GM12874 (cell line): ENCODE measurements at regions not wholly inside any gene's neighbourhood (a gene's known extent, or its start where the extent isn't known, plus 50 kb on each side); places are given as distances from the start of the nearest gene placed in this dataset.

Experiments used
- TF ChIP-seq, protein P1 (sequence below): IDR thresholded peaks from 2 replicates; pipeline ENCODE4 v1.5.1; 2011; ENCODE audit warnings: low read depth, mild to moderate bottlenecking, control low read depth, low read length, moderate library complexity; ENCODE audit not compliant: insufficient read depth

- TF ChIP-seq, protein P1, sequence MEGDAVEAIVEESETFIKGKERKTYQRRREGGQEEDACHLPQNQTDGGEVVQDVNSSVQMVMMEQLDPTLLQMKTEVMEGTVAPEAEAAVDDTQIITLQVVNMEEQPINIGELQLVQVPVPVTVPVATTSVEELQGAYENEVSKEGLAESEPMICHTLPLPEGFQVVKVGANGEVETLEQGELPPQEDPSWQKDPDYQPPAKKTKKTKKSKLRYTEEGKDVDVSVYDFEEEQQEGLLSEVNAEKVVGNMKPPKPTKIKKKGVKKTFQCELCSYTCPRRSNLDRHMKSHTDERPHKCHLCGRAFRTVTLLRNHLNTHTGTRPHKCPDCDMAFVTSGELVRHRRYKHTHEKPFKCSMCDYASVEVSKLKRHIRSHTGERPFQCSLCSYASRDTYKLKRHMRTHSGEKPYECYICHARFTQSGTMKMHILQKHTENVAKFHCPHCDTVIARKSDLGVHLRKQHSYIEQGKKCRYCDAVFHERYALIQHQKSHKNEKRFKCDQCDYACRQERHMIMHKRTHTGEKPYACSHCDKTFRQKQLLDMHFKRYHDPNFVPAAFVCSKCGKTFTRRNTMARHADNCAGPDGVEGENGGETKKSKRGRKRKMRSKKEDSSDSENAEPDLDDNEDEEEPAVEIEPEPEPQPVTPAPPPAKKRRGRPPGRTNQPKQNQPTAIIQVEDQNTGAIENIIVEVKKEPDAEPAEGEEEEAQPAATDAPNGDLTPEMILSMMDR = no peak
Observed at GRCh38 chr5:44747396-44747795, 61.4 kb upstream of the MRPS30 start.

GRCh38 chr5:44740660-44741059, 68.1 kb upstream of the MRPS30 start:
- TF ChIP-seq, protein P1 = no peak

- TF ChIP-seq, protein P1 = no peak
Observed at GRCh38 chr5:44729536-44729935, 79.2 kb upstream of the MRPS30 start.

GRCh38 chr5:44727100-44727499, 81.6 kb upstream of the MRPS30 start:
- TF ChIP-seq, protein P1 = no peak

- TF ChIP-seq, protein P1 = no peak
Observed at GRCh38 chr5:44719856-44720255, 88.9 kb upstream of the MRPS30 start.

DNA sequence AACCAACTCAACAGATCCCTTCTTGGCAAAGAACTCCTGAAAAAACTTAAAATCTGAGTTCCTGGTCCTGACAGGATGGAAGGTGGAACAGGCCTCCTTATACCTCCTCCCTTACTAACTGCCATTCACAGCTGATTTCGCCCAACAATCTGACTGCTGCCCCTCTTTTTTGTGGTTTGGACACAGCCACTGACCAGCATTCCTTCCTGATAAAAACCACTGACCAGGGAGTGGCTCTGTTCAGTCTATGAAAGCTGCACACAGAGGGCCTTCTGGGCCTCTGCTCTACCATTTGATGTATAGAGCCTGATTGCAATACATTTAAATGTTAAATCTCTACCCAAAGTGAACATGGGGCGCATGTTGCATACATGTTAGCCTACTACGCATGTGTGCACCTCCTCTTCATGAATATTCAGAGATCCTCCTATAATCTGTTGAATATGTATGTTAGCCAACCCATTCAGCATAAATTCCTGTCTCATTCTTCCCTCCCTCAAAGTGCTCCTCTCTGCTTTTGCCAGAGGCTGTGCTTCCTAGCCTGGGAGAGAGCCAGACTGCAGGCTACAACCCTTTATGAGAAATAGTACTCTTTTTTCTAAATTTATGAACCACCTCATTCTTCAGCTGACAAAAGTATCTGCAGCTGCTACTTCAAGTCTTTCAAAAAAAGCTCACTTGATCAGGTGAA, 93.7 kb upstream of the MRPS30 start:
- TF ChIP-seq, protein P1 = no peak

GRCh38 chr5:44713446-44713845, 95.3 kb upstream of the MRPS30 start:
- TF ChIP-seq, protein P1 = no peak

DNA sequence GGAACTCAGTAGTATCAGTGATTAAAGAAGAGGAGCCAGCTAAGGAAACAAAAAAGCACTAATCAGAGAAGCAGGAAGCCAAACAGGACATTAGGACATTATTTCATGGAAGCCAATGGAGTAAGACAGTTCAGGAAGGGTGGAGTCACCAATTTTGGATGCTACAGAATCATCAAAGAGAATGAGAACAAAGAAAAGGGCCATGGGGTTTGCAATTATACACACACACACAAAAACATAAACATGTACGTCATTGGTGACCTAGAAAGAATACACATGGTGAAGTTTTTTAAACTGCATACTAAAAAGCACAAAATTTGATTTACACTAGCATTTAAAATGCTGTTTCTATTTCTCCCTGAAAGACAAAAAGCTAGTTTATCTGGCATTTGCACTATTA, 96.8 kb upstream of the MRPS30 start:
- TF ChIP-seq, protein P1 = no peak
